Thymus (tissue), 11 donors: ENCODE measurements at regions not wholly inside any gene's neighbourhood (a gene's known extent, or its start where the extent isn't known, plus 50 kb on each side); places are given as distances from the start of the nearest gene placed in this dataset.
"Not testable (repeated sequence)": the region's sequence is repeated elsewhere in the genome, so short reads cannot be mapped to it uniquely, and the experiment has no call there.

Experiments
- DNase-seq, 9 donors: peaks; one replicate each; pipeline ENCODE4 v3.0.0-alpha.2; 2013; ENCODE audit warnings: low spot score in 9 of 9, low read depth in 6 of 9, missing footprints in 1 of 9
- H3K27ac ChIP-seq, 2 donors: one replicate each; pipeline ENCODE4 v1.5.1; 2013; ENCODE audit warnings: control low read depth in 1 of 2, low read depth in 1 of 2, low read length in 1 of 2, mild to moderate bottlenecking in 1 of 2, moderate library complexity in 1 of 2
- H3K27me3 ChIP-seq, 2 donors: one replicate each; pipeline ENCODE4 v1.5.1; 2013; ENCODE audit warnings: low read length in 1 of 2; ENCODE audit not compliant: control insufficient read depth in 2 of 2, insufficient read depth in 1 of 2
- H3K36me3 ChIP-seq, 2 donors: one replicate each; pipeline ENCODE4 v1.5.1; 2013; ENCODE audit warnings: low read length in 1 of 2, mild to moderate bottlenecking in 1 of 2, moderate library complexity in 1 of 2; ENCODE audit not compliant: control insufficient read depth in 2 of 2, insufficient read depth in 2 of 2
- H3K4me1 ChIP-seq, 2 donors: one replicate each; pipeline ENCODE4 v1.5.1; 2013; ENCODE audit warnings: low read length in 2 of 2; ENCODE audit not compliant: control insufficient read depth in 2 of 2, insufficient read depth in 2 of 2
- H3K4me3 ChIP-seq, 2 donors: one replicate each; pipeline ENCODE4 v1.5.1; 2013; ENCODE audit warnings: low read length in 2 of 2, control low read depth in 1 of 2, mild to moderate bottlenecking in 1 of 2
- H3K9me3 ChIP-seq, 2 donors: one replicate each; pipeline ENCODE4 v1.5.1; 2013; ENCODE audit warnings: low read length in 1 of 2, mild to moderate bottlenecking in 1 of 2; ENCODE audit not compliant: control insufficient read depth in 2 of 2, insufficient read depth in 1 of 2
- WGBS: extraction: QIAGEN DNeasy Blood & Tissue Kit; methylation state at CpG from one replicate; pipeline ENCODE4 v1.1.7; 2013; 5-methylcytosine and 5-hydroxymethylcytosine counted together
- donor health status: healthy.

DNA sequence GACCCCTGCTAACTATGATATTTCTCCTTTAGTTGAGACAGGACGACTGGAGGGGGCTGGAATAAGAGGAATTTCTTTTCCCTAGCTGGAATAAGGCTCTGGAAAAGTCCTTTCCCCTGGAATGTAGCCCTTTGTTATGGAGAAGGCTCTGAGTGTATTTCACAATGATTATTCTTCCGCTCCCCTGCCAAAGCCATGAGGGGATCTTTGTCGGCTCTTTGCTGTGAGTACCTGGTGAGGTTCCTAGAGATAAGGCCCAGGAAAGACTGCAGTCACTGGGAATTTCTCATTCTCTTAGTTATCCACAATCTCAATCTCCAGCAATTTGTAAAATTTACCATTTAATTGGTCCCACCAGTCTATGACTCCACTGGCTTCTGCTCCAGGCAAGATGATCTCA is 340.2 kb upstream of the HNRNPA3 start:
- no peaks in the 10 kb centered on the region for H3K9me3 ChIP-seq
- no peaks in the 10 kb centered on the region for H3K36me3 ChIP-seq
- no peak for DNase-seq
- no peak overlapping the region for H3K27ac ChIP-seq
- WGBS = 90% methylated on average over 3 of the region's 3 CpGs
- H3K27me3 ChIP-seq = no peaks in the 10 kb centered on the region
- no peaks in the 10 kb centered on the region for H3K4me1 ChIP-seq
- H3K4me3 ChIP-seq = no peak overlapping the region

DNA sequence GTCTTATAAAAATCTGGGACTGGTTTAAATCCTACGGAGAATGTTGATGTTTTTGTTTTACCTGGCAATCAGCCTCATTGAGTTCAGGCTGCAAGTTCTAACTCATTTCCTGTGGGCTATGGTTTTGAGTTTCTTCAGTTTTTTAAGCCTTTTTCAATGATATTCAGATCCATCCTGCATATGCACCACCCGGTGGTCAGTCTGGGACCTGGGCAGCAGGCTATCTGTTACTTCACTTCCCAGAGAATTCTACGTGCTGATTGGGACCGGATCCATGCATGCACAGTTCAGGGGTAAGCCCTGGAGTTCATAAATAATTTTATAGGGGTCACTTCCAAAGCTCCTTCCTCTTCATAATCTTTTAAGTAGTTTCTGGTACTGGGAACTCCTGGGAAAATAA is 339.2 kb upstream of the HNRNPA3 start:
- WGBS = 93% methylated on average over 4 of the region's 4 CpGs
- Histone ChIP-seq H3K27me3 (no peaks in the 10 kb centered on the region), H3K9me3 (no peaks in the 10 kb centered on the region), H3K27ac (no peak overlapping the region), H3K4me1 (no peaks in the 10 kb centered on the region), H3K36me3 (no peaks in the 10 kb centered on the region), H3K4me3 (no peak overlapping the region)
- DNase-seq = no peak

DNA sequence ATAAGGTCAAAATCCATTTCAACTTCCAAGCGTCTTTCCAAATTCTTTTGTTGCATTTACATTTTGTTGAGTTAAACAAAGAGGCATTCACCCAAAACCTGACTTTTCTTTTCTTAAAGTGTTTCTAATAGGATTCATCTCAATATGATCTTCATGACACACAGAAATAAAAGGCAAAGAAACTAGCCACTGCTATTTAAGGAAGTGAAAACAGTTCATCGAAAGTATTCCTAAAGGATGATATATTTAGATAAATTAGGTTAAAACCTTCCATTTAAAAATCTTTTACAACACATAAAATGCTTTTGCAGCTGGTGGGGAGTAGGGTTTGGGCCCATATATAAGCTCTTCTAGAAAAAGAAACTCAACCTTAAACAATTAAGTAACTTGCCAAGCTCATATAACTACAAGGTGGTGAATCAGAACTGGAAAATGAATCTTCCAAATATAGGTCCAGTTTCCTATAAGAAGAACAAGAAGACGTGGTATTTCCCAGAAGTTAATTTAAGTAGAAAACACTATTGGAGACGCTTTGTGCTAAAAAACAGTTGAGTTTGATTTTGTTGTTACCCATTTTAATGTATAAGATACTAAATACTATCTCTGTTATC is 336.0 kb upstream of the HNRNPA3 start:
- WGBS = 94% methylated on average over 4 of the region's 4 CpGs

DNA sequence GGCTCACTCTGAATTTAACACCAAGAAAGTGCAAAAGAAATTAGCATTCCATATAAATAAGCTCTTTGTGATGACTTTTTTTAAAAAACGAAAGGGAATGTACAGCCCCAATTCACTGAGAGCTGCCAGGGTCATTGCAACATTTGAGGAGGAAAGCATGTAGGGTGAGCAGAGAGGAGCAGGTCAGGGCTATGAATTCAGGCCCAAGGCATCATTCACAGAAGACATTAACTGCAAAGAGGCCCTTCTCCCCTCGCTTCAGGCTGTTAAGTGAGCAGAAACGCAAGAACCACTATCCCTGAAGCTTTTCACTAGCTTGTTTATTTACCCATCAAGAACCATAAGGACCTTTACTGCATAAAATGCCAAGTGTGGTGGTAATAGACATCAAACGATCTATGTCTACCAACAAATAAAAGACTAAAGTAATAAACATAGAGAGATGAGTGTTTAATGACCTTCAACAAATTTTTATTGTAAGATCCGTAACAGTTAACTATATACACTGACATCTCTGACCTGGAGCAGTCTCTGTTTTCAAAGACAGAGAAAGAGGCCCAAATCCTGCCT is 333.1 kb upstream of the HNRNPA3 start:
- Histone ChIP-seq H3K36me3 (no peaks in the 10 kb centered on the region), H3K27me3 (no peaks in the 10 kb centered on the region), H3K4me3 (no peak overlapping the region), H3K27ac (no peak overlapping the region), H3K4me1 (no peaks in the 10 kb centered on the region), H3K9me3 (no peaks in the 10 kb centered on the region)
- 95% methylated on average over 5 of the region's 5 CpGs for WGBS
- no peak for DNase-seq

More for the DNA sequence above, 336.0 kb upstream of the HNRNPA3 start:
- H3K4me3 ChIP-seq = no peak overlapping the region
- no peaks in the 10 kb centered on the region for H3K9me3 ChIP-seq
- H3K27me3 ChIP-seq = no peaks in the 10 kb centered on the region
- no peak overlapping the region for H3K27ac ChIP-seq
- H3K36me3 ChIP-seq = no peaks in the 10 kb centered on the region
- DNase-seq = no peak
- no peaks in the 10 kb centered on the region for H3K4me1 ChIP-seq

DNA sequence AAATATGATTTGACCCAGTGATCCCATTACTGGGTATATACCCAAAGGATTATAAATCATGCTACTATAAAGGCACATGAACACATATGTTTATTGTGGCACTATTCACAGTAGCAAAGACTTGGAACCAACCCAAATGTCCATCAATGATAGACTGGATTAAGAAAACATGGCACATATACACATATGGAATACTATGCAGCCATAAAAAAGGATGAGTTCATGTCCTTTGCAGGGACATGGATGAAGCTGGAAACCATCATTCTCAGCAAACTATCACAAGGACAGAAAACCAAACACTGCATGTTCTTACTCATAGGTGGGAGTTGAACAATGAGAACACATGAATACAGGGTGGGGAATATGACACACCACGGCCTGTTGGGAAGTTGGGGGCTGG is 330.5 kb upstream of the HNRNPA3 start:
- WGBS = 92% methylated on average over 1 of the region's 1 CpG
- not testable (repeated sequence) for H3K4me1 ChIP-seq, H3K9me3 ChIP-seq, H3K27me3 ChIP-seq, DNase-seq, H3K27ac ChIP-seq, H3K4me3 ChIP-seq, H3K36me3 ChIP-seq

DNA sequence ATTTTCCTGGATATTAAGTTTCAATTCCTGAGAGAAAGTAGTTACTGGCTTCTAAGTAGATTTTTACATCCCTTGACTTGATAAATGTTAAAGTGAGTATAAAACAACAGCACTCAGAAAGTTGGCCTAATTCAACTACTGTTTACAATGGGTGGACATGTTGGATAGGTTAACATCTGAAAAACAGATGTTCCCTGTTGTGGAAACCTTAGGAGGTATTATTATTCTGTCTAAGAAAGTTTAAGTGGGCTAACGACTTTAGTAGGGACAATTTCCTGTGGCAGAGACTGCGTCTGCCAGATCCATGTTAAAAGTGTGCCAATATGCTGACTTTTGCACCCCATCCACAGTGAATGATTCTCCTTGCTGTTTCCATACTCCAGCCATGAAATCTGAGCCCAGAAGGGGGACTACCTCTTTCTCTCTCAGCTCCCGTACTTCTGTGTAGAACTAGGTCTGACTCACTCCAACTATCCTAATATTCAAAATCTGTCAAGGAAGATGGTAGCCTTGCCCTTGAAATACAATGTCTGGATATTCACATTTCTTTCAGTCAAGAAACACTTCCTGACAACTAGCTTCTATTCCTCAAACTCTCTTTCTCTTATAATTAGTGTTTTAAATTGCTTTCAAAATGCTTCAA is 327.5 kb upstream of the HNRNPA3 start:
- Histone ChIP-seq H3K36me3 (no peaks in the 10 kb centered on the region), H3K4me3 (no peak overlapping the region), H3K4me1 (no peaks in the 10 kb centered on the region), H3K27ac (no peak overlapping the region), H3K27me3 (no peaks in the 10 kb centered on the region), H3K9me3 (no peaks in the 10 kb centered on the region)
- 88% methylated on average over 3 of the region's 3 CpGs for WGBS
- DNase-seq = no peak

DNA sequence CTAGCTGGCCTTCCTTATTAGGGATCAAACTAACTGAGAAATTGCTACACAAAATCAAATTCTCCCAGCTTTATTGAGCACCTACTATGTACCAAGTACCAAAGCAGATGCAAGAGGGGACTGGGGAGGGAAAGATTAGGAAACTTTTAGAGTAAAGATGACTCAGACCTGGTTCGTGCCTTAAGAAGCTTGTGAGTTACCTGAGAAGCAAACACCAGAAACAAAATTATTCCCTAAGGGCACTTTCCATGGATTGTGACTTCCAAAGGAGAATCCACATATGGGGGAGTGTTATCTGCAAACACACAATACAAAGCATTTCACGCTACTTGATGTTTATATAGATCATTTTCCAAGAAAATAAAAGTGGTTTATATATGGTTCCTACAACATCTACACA is 326.9 kb upstream of the HNRNPA3 start:
- Histone ChIP-seq H3K4me3 (no peak overlapping the region), H3K9me3 (no peaks in the 10 kb centered on the region), H3K4me1 (no peaks in the 10 kb centered on the region), H3K27ac (no peak overlapping the region), H3K27me3 (no peaks in the 10 kb centered on the region), H3K36me3 (no peaks in the 10 kb centered on the region)
- DNase-seq = no peak
- 93% methylated on average over 2 of the region's 2 CpGs for WGBS

DNA sequence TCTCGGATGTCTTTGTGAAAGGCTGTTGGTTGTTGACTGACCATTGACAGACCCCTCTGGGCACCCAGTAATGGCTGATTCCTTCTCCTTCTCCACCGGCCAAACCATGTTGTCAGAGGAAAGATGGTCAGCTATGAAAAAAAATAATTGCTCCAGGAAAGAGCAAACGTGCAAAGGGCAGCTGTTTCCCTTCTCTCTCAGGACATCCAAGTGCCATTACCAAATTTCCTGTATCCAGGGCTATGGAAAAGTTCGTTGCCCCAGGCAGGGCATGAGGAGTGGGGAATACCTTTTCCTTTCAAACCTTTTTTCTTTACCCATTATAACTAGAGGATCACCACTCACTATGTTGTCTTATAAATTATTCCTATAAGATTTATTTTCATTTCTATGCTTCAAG is 321.5 kb upstream of the HNRNPA3 start:
- no peak overlapping the region for H3K27ac ChIP-seq
- 87% methylated on average over 4 of the region's 4 CpGs for WGBS

DNA sequence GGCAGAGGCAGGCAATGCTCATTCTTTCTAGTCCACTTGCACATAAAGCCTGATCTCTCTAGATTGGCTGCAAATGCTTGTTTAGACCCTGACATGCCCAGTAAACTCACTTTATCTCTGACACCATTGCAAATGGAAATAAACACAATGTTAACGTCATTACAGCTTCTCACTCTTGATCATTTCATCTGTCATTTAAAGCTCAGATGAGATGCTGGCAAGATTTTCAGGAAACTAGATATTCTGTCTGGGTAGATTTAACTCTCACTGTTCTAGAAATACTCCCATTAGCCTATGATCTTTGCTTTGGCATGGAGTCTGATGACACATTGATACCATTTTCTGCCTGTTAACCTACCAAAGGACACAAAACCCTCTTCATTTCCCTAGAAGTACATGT is 320.7 kb upstream of the HNRNPA3 start:
- Histone ChIP-seq H3K4me1 (no peaks in the 10 kb centered on the region), H3K4me3 (no peak overlapping the region), H3K9me3 (no peaks in the 10 kb centered on the region), H3K27me3 (no peaks in the 10 kb centered on the region), H3K36me3 (no peaks in the 10 kb centered on the region), H3K27ac (no peak overlapping the region)
- no peak for DNase-seq
- 92% methylated on average over 1 of the region's 1 CpG for WGBS

More for the DNA sequence above, 321.5 kb upstream of the HNRNPA3 start:
- Histone ChIP-seq H3K27me3 (no peaks in the 10 kb centered on the region), H3K9me3 (no peaks in the 10 kb centered on the region), H3K4me3 (no peak overlapping the region), H3K36me3 (no peaks in the 10 kb centered on the region), H3K4me1 (no peaks in the 10 kb centered on the region)
- DNase-seq = no peak
